Vagina (tissue), 2 donors: ENCODE measurements at regions not wholly inside any gene's neighbourhood (a gene's known extent, or its start where the extent isn't known, plus 50 kb on each side); places are given as distances from the start of the nearest gene placed in this dataset.
"Not testable (repeated sequence)": the region's sequence is repeated elsewhere in the genome, so short reads cannot be mapped to it uniquely, and the experiment has no call there.

Experiments used
- DNase-seq, 2 donors: peaks; one replicate each; pipeline ENCODE4 v3.0.0-alpha.2; 2017; ENCODE audit errors: extremely low spot score in 2 of 2
- H3K27ac ChIP-seq: fragments of 200-600 bp; sonication (generic); one replicate; pipeline ENCODE4 v1.5.1; 2019
- H3K27me3 ChIP-seq: fragments of 200-600 bp; sonication (generic); one replicate; pipeline ENCODE4 v1.5.1; 2019
- H3K36me3 ChIP-seq, 2 donors: fragments of 200-600 bp; sonication (generic); one replicate each; pipeline ENCODE4 v1.5.1; 2017 to 2019
- H3K4me1 ChIP-seq: fragments of 200-600 bp; sonication (generic); one replicate; pipeline ENCODE4 v1.5.1; 2019
- H3K4me3 ChIP-seq, 2 donors: fragments of 200-600 bp; sonication (generic); 1 replicate in 1 of 2; 2 replicates in 1 of 2; pipeline ENCODE4 v1.5.1; 2016 to 2019
- H3K9me3 ChIP-seq: fragments of 200-600 bp; sonication (generic); one replicate; pipeline ENCODE4 v1.5.1; 2019
- CTCF ChIP-seq, 3 experiments: fragments of 450-650 bp in 2 of 3; fragments of 200-600 bp in 1 of 3; sonication (generic) in 1 of 3; IDR thresholded peaks; one replicate each; pipeline ENCODE4 v1.5.1; 2017 to 2019; ENCODE audit warnings: antibody characterized with exemption in 3 of 3, mild to moderate bottlenecking in 2 of 3, moderate library complexity in 2 of 3
- POLR2A ChIP-seq, 2 donors: fragments of 450-650 bp; IDR thresholded peaks; one replicate each; pipeline ENCODE4 v1.6.1; 2017; ENCODE audit warnings: antibody characterized with exemption in 2 of 2, mild to moderate bottlenecking in 2 of 2, moderate library complexity in 2 of 2
- POLR2AphosphoS5 ChIP-seq, 2 donors: sonication (generic); formaldehyde crosslinking; IDR thresholded peaks; one replicate each; pipeline ENCODE4 v1.9.0; 2017; ENCODE audit warnings: antibody characterized with exemption in 2 of 2, mild to moderate bottlenecking in 2 of 2, low read depth in 1 of 2; ENCODE audit not compliant: insufficient read depth in 1 of 2
- intact Hi-C: fragments of 100-400 bp; cut with DNase I; formaldehyde crosslinking; loops from one replicate; pipeline ENCODE4 v1.15.1; 2023

- Histone ChIP-seq H3K27me3 (no peaks in the 10 kb centered on the region), H3K36me3 (no peaks in the 10 kb centered on the region), H3K4me1 (no peaks in the 10 kb centered on the region), H3K27ac (no peak overlapping the region), H3K9me3 (no peaks in the 10 kb centered on the region), H3K4me3 (no peak overlapping the region)
- no peak for DNase-seq
- intact Hi-C loops = no loop called here
- TF ChIP-seq POLR2AphosphoS5 (IDR thresholded peaks at IDR 0.05; ENCODE audit: insufficient read depth in 1 of 2, low read depth in 1 of 2) = no peak
- TF ChIP-seq CTCF (IDR thresholded peaks at IDR 0.05) = no peak
- TF ChIP-seq POLR2A (IDR thresholded peaks at IDR 0.05) = no peak
Observed at GRCh38 chr1:217982331-217983050, 302.6 kb upstream of the RRP15 start.

- H3K27ac ChIP-seq = no peak overlapping the region
- no peaks in the 10 kb centered on the region for H3K9me3 ChIP-seq
- no peaks in the 10 kb centered on the region for H3K27me3 ChIP-seq
- no peak for TF ChIP-seq CTCF (IDR thresholded peaks at IDR 0.05)
- TF ChIP-seq POLR2AphosphoS5 (IDR thresholded peaks at IDR 0.05; ENCODE audit: insufficient read depth in 1 of 2, low read depth in 1 of 2) = no peak
- TF ChIP-seq POLR2A (IDR thresholded peaks at IDR 0.05) = no peak
- no peaks in the 10 kb centered on the region for H3K4me1 ChIP-seq
- no peak for DNase-seq
- no peaks in the 10 kb centered on the region for H3K36me3 ChIP-seq
- H3K4me3 ChIP-seq = no peak overlapping the region
- intact Hi-C loops = no loop called here
Observed at GRCh38 chr1:217983051-217983375, 302.1 kb upstream of the RRP15 start.

- no peaks in the 10 kb centered on the region for H3K9me3 ChIP-seq
- H3K27me3 ChIP-seq = no peaks in the 10 kb centered on the region
- TF ChIP-seq CTCF (IDR thresholded peaks at IDR 0.05) (no peak), POLR2AphosphoS5 (IDR thresholded peaks at IDR 0.05; ENCODE audit: insufficient read depth in 1 of 2, low read depth in 1 of 2) (no peak), POLR2A (IDR thresholded peaks at IDR 0.05) (no peak)
- DNase-seq = no peak
- intact Hi-C loops = no loop called here
- H3K4me3 ChIP-seq = no peak overlapping the region
- no peak overlapping the region for H3K27ac ChIP-seq
- H3K36me3 ChIP-seq = no peaks in the 10 kb centered on the region
- H3K4me1 ChIP-seq = no peaks in the 10 kb centered on the region
Observed at GRCh38 chr1:217985641-217986040, 299.5 kb upstream of the RRP15 start.

- Histone ChIP-seq H3K9me3 (no peaks in the 10 kb centered on the region), H3K27me3 (no peaks in the 10 kb centered on the region), H3K36me3 (no peaks in the 10 kb centered on the region), H3K27ac (no peak overlapping the region), H3K4me1 (no peaks in the 10 kb centered on the region), H3K4me3 (no peak overlapping the region)
- intact Hi-C loops = no loop called here
- no peak for TF ChIP-seq POLR2AphosphoS5 (IDR thresholded peaks at IDR 0.05; ENCODE audit: insufficient read depth in 1 of 2, low read depth in 1 of 2)
- no peak for TF ChIP-seq CTCF (IDR thresholded peaks at IDR 0.05)
- TF ChIP-seq POLR2A (IDR thresholded peaks at IDR 0.05) = no peak
- no peak for DNase-seq
Observed at GRCh38 chr1:217989510-217989909, 295.6 kb upstream of the RRP15 start.

GRCh38 chr1:217993439-217993838 lies 291.7 kb upstream of the RRP15 start:
- Histone ChIP-seq H3K4me1 (no peaks in the 10 kb centered on the region), H3K4me3 (no peak overlapping the region), H3K36me3 (no peaks in the 10 kb centered on the region), H3K27me3 (no peaks in the 10 kb centered on the region), H3K27ac (no peak overlapping the region), H3K9me3 (no peaks in the 10 kb centered on the region)
- no peak for DNase-seq
- TF ChIP-seq POLR2AphosphoS5 (IDR thresholded peaks at IDR 0.05; ENCODE audit: insufficient read depth in 1 of 2, low read depth in 1 of 2) (no peak), CTCF (IDR thresholded peaks at IDR 0.05) (no peak), POLR2A (IDR thresholded peaks at IDR 0.05) (no peak)
- intact Hi-C loops = no loop called here

GRCh38 chr1:218008296-218008695 lies 276.8 kb upstream of the RRP15 start:
- H3K9me3 ChIP-seq, H3K27me3 ChIP-seq, H3K4me3 ChIP-seq, H3K4me1 ChIP-seq, intact Hi-C loops, H3K27ac ChIP-seq, DNase-seq, H3K36me3 ChIP-seq: not testable (repeated sequence)

- DNase-seq, H3K27ac ChIP-seq, H3K9me3 ChIP-seq, H3K4me1 ChIP-seq, H3K27me3 ChIP-seq, H3K4me3 ChIP-seq, H3K36me3 ChIP-seq, intact Hi-C loops: not testable (repeated sequence)
Observed at GRCh38 chr1:218015106-218015505, 270.0 kb upstream of the RRP15 start.
